GM12873 (cell line): ENCODE measurements at regions not wholly inside any gene's neighbourhood (a gene's known extent, or its start where the extent isn't known, plus 50 kb on each side); places are given as distances from the start of the nearest gene placed in this dataset.

Experiments used
- TF ChIP-seq, protein P1 (sequence below): IDR thresholded peaks from 2 replicates; pipeline ENCODE4 v1.5.1; 2012; ENCODE audit warnings: low read depth, mild to moderate bottlenecking, moderate library complexity, low read length, control low read depth; ENCODE audit not compliant: insufficient read depth; ENCODE audit errors: missing control alignments

DNA sequence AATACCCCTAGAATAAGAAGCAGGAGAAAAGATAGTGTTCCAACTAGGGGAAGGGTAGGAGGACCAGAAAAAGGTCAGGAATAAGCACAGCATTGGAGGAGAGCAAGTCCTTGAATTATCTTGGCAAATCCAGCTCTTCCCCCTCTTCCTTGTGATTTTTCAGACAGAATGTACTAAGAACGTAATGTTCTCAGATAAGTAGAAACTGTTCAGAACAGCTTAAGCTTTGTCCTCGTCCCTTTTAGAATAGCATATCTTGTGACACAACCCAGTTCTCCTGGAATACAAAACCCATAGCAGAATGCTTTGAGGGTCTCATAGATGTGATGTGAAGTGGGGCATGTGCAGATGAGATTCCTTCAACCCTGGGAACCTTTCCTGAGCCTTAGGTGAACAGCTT is 97.4 kb downstream of the EMB start:
- TF ChIP-seq, protein P1, sequence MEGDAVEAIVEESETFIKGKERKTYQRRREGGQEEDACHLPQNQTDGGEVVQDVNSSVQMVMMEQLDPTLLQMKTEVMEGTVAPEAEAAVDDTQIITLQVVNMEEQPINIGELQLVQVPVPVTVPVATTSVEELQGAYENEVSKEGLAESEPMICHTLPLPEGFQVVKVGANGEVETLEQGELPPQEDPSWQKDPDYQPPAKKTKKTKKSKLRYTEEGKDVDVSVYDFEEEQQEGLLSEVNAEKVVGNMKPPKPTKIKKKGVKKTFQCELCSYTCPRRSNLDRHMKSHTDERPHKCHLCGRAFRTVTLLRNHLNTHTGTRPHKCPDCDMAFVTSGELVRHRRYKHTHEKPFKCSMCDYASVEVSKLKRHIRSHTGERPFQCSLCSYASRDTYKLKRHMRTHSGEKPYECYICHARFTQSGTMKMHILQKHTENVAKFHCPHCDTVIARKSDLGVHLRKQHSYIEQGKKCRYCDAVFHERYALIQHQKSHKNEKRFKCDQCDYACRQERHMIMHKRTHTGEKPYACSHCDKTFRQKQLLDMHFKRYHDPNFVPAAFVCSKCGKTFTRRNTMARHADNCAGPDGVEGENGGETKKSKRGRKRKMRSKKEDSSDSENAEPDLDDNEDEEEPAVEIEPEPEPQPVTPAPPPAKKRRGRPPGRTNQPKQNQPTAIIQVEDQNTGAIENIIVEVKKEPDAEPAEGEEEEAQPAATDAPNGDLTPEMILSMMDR = no peak

DNA sequence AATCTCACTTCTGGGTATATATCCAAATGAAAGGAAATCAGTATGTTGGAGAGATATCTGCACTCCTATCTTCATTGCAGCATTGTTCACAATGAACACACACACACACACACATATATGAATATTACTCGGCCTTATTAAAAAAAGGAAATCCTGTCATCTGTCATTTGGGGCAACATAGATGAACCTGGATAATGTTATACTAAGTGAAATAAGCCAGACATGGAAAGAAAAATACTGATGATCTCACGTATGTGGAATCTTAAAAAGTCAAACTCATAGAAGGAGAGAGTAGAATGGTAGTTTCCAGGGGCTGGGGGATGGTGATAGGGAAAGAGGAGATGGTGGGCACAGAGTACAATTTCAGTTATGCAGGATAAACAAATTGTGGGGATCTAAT is 100.3 kb downstream of the EMB start:
- TF ChIP-seq, protein P1 = no peak

GRCh38 chr5:50328193-50328729 is 112.8 kb downstream of the EMB start:
- TF ChIP-seq, protein P1 = no peak

- TF ChIP-seq, protein P1 = peak; percentile 58
Observed at GRCh38 chr5:50325237-50325832, 115.8 kb downstream of the EMB start.

DNA sequence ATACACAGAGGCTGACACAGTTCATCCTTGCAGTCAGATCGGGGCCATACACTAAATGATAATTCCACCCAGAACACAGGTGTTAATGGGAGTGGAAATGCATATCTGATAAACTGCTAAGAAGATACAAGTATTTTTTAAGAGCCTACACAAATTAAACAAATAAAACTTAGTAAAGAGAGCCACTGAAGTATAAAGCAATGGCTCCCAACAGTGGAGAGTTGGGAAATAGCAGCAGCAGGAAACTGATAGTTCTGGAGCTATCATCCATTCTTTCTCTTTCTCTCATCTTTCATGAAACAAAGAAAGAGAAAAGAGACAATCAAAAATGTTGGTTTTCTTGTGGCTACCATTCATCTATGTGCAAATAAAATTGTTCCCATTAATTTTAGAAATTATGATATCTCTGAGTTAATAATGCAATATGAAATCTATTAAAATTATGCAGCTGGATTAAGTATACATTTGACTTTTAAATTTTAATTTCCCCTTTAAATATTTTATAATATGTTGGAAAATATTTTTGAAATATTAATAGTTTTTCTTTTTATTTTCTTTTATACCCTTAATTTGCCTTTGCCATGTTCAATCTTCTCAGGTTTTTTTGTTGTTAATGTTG is 120.8 kb downstream of the EMB start:
- TF ChIP-seq, protein P1 = peak; percentile 36

DNA sequence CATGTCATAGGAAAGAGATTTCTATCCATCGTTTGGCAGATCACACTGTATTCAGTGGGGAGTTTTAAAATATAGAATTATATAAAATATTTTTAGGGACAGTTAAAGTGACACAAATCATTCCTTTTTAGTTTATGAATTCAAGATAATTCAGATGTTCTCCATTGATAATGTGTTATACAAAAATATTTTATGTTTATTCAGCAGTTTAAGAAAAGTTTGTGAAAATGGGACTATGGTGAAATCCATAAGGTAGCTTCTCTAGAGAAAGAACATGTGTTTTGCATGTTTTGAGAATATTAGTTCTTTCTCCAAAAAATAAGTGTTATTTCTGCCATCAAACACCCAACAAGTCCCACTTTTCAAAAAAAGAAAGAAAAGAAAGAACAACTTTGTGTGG is 122.9 kb downstream of the EMB start:
- TF ChIP-seq, protein P1 = no peak

DNA sequence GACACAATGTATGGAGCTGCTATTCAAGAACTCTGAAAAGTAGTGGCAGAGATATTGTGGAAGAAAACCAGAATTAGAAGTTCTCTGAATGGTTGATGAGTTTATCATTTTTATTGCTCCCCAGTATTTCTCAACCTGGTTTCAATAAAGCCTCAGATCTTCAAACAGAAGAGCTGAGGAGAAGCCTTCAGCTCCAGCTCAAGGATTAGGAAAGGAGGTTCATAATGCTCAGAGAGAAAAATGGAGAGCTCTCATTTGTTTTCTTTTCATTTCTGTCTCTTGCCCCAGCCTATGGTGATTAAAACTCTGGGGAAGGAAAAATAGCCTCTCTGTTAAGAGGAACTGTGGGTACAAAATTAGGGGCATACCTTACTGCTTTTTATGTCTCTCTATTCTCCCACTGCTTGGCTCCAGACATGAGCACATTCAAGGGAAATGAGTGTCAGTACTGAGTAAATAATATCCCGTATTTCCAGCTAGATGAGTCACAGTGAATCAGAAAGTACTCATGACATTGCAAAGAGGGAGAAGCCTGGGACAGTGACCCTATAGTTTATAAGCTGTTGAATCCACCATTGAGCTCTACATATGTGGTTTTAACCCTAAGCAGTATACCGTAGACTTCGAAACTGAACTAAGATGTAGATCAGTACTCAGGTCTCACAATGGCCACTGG is 138.1 kb downstream of the EMB start:
- TF ChIP-seq, protein P1 = no peak
